ENCODE measurements at regions not wholly inside any gene's neighbourhood (a gene's known extent, or its start where the extent isn't known, plus 50 kb on each side); places are given as distances from the start of the nearest gene placed in this dataset.

DNA sequence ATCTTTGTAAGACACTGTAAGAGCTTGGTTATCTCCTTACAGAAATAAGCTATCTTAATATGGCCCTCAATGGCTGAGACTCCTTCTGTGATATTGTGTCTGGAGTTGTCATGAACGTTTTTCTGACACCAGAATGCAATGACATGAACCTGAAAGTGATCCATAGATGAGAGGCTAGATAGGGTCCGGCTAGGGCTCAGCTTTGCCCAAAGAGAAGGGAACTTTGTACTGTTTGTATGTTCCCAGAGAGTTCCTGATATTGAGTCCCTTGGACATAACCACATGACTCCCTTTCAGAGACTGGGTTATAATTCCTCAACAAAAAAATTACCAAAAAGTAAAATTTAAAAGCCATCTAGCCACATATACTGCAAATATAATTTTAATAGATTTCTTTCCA is 575.8 kb upstream of the CLINT1 start:
- ATAC-seq, result no peak

DNA sequence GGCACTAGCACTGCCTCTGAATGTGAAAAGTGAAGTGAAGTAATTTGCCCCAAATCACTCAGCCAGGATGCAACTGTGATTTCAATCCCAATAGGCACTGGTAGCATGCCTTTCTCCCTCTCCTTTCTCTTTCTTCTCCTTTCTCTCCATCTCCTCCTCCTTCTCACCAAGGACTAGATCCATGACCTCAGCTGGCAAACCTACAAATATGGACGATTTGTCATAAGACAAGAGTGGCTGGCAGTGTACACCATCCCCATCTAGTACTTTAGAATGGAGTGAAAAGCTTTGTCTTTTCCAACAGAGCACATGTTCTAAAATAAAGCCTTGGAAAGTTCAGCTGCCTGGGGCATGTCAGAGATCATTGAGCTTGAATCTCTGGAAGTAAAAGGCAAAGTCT is 574.7 kb upstream of the CLINT1 start:
- ATAC-seq, result no peak

DNA sequence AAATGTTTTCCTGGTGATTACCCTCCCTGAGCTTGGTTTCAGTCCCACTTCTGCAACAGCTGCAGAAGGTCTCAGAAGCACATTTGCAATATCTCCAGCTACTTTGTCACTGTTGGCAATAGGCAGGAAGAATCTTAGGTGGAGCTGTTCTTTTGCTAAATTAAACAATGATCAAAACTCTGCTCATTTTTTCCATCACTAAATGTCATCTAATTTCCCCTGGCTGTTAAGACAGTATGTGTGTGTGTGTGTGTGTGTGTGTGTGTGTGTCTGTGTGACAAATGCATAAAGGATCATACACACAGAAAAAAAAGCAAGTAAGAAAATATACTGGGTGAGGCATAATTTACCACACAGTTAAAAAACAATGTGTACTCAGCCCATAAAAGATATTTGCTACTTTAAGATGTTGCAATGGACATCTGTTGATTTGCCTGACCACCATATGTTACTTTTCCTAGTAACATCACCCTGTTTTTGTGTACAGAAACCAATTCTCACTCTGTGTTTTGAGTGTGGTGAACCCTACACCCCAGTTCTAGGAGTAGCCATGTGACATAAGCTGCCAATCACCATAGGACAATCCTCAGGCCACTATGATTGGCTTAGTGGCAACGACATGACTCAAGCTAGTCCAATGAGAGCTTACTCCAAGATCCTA is 572.6 kb upstream of the CLINT1 start:
- no peak for ATAC-seq

DNA sequence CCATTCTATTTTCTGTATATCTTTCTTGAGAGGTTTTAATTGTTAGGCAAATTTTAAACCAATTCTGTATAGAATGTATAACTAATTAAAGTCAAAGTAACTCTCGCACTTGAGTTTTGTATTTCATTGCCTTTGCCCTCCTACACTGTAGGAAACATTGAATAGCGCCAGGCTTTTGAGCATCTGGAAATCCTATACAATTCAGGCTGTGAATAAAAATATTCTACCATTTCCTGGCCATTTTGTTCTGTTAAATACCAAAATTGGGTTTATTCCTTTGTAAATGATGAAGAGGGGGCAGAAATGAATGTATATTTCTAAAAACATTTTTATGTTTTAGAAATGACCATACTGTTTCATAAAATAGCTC is 571.8 kb upstream of the CLINT1 start:
- ATAC-seq, result no peak

DNA sequence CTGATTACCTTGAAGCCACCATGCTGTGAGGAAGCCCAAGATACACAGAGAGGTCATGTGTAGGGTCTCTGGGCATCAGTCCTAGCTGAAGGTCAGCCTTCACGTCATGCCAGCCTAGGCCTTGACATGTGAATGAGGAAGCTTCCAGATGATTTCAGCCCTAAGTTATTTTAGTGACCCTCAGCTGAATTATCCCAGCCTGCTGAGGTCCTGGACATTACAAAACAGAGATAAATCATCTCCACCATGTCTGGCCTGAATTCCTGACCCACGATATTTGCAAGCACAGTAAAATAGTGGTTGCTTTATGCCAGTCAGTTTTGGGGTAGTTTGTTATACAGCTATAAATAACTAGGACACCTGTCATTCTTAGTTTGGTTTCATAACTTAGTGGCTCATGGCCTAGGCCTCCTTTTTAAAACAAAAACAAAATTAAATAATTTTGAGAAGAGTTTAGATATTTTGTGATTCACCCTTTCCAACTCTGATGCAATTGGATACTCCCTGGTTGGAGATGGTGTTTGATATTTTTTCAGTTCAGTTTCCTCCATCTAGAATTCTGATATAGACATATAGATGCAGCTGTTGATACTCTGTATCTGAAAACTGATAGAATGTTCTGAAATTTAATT is 571.3 kb upstream of the CLINT1 start:
- peak in 1 of 2 donors; percentile 16 for ATAC-seq

DNA sequence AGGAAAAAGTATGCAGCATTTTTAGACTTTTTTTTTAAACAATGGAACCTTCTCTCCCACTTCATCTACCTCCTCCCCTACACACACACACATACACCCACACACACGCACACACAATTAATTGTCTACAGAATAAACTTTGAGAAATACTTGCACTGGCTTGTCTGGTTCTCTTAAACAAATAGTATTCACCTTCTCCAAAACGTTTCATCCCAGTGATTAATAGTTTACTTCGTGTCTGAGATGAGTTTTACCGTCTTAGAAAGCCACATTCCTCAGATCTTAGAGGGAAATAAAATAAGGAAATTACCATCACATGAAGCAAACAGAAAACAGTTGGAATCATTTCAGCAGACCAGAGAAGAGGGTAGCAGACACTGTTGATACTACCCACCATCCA is 570.6 kb upstream of the CLINT1 start:
- no peak for ATAC-seq

DNA sequence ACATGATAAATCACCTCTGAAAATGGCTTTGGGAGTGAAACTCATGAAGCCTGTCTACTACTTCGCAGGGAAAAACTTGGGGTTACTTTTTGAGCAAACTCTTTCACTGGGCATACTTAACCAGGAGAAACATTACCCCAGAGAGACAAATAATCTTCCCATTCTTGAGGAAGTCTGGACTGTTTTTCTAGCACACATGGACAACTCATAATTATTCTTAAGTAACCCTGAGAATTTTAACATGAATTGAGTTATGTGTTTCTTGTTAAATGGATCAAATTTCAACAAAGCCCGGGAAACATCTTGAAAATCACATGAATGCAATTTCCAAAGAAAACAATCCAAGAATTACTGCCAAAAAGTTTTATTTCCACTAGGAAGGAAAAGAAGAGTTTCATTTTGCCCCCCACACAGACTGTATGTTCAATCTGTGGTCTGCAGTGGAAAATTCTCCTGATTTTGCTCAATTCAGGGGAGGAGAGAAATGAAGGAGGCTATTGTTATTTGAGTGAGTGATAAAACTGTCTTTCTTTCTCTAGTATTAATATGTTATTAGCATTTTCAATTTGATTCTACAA is 564.8 kb upstream of the CLINT1 start:
- no peak for ATAC-seq

DNA sequence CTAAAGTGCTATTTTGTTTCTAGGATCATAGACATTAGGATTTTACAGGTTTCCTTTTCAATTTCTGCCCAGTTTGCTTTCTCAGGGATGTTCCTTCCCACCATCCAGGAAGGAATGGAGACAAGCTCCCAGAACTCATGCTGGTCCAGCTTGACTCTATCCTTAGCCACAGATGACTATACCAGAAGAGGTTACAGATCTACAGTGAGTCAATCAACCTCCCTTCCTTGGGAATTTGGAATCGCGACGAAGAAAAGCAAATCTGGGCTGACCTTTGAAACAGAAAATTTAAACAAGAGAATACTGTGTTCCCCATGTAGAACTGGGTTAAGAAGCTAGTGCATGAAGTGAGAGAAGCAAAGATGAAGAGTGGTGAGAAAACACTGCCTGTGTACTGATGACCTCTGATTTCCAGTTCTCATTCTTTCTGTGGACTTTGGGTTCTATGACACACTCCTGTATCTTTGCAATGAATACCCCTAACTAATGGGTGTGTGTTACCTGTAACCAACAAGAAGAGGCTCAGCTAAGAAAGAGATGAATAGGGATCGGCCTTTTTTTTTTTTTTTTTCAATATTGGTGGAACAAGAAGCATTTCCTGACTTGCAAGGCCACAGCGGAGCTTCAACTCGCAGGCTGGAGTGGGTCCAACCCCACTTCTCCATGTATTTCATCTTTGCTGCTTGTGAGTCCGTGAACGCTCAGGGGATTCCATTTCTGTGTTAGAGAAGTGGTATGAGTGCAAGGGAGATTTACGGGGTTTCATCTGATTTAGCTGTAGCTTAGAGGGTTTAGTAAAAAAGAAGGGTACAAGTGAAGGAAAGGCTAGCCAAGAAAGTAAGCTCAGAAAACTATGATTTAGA is 563.9 kb upstream of the CLINT1 start:
- no peak for ATAC-seq

DNA sequence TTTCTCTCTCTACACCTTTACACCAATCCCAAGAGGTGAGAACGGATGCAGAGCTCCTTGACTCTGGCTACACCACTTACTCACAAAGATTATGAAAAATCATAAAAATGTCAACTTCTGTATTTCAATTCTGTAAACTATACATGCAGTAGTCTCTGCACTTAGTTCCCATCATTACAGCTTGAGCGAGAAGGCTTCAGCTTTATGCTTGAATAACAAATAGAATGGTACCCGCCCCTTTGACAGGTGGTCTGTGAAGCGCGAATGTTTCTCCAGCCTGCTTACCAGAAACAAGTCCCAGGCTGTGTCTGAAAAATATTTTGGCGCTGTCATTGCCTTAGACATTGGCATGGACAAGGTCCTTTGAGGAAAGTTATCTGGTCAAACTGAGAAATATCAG is 562.4 kb upstream of the CLINT1 start:
- no peak for ATAC-seq

DNA sequence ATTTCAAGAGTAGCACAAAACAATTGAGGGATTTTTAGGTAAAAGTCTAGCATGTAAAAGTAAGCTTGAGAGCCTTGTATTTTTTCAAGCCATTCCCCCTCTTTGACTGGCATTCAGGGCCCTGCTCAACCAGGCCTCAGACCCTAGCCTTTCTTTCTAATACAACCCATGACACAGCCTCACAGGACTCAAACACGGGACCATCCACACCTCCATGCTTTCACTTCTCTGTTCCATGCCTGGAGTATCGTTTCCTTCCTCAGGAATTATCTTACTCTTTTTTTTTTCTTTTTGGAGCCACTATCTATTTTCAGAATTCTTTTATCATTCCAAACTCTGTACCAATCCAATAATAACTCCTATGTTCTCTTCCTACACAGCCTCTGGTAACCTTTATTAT is 560.2 kb upstream of the CLINT1 start:
- no peak for ATAC-seq

DNA sequence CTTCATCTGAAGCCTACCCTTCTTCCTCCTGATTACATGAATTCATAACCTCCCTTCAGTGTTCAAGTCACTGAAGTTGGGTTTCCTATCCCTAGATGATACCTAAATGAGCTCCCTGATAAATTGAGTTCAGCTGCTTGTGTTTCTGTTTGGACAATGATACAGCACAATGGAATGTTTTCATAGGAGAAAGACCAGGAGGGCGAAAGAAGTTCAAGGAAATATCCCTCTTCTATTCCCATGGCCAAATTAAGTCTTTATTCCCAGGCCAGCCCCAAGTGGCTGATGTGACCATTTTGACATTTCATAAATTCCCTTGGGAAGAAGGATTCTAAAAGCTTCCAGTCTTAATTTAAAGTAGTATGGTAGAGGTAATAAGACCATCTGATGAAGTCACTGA is 555.8 kb upstream of the CLINT1 start:
- no peak for ATAC-seq

DNA sequence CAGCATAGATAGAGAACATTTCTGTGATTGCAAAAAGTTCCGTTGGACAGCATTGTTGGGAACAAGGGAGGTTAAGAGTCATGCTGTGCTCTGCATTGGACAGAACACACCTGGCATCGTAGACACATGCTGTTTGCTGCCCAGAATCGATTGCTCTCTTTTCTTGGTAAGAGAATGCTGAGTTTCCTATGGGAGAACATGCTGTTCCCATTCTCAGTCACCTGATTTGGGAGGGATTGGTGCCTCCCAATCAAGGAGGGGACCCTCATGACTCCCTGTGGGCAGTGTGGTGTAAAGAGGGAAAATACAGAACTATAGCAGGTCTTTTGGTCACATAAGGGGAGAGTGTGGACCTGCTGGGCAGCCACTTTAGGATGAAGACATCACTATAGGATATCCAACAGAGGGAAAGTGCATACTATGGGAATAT is 555.4 kb upstream of the CLINT1 start:
- ATAC-seq, result no peak

DNA sequence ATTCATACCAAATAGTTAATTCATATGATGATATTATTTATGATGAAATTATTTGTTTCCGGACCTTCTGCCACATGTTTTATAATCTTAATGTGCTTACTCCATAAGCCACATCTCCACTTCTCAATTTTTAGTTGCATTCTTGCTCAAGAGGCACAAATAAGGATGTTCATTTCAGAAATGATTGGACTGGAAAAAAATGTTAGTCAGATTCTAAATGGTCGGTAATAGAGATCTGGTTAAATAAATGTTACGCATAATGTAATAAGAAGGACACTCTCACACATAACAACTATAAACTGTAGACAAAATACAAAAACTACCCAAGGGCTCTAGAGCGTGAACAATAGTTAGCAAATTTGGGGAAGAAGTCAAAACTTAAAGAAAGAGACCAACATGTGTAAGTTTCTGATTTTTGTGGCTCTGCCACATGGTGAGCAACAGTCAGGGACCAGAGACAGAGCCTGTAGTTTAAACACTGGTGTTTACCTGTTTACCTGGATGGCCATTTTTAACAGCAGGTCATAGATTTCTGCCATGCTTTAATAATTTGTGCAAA is 554.3 kb upstream of the CLINT1 start:
- ATAC-seq, result peak in 1 of 2 donors; percentile 20

DNA sequence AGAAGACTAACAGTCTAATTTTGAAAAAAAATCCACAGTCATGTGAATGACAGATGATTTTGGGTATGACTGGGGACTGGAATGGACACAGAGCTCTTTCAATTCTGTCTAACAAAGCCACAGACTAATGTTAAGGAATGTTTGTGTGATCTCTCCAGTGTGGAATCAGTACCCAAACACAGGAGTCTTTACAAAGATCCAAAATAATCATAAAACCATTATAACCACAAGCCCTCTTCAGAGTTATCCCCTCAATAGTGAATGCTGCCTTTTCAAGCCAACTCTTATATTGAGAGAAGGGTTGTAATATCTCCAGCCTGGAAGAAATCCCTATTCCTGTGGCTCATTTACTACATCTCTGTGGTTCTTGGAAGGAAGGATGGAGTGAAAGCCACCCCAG is 552.0 kb upstream of the CLINT1 start:
- ATAC-seq, result no peak

DNA sequence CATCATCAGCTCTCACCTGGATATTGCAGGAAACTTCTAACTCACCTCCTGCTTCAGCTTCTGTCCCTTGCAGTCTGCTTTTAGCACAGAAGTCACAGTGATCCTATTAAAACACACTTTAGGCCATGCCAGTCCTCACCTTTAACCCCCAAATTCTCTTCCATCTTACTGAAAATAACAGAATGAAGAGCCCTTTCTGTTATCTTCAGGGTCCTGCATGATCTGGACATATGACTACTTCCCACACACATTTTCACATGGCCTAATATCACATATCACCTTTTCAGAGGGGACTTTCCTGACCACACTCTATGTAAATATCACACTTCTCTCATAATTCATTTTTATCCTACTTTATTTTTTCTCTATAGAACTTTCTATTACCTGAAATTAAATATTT is 550.6 kb upstream of the CLINT1 start:
- no peak for ATAC-seq

DNA sequence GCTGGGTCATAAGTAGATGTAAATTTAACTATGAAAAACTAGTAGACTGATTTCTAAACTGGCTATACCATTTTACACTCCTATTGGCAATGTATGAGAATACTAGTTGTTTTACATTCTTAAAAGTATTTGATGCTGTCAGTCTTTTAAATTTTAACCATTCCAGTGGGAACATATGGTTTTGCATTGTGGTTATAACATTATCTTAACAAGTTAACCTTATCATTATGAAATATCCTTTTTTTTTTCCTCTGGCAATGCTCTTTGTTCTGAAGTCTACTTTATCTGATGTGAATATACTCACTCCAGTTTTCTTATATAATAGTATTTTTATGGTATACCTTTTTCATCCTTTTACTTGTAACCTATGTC is 548.9 kb upstream of the CLINT1 start:
- no peak for ATAC-seq

DNA sequence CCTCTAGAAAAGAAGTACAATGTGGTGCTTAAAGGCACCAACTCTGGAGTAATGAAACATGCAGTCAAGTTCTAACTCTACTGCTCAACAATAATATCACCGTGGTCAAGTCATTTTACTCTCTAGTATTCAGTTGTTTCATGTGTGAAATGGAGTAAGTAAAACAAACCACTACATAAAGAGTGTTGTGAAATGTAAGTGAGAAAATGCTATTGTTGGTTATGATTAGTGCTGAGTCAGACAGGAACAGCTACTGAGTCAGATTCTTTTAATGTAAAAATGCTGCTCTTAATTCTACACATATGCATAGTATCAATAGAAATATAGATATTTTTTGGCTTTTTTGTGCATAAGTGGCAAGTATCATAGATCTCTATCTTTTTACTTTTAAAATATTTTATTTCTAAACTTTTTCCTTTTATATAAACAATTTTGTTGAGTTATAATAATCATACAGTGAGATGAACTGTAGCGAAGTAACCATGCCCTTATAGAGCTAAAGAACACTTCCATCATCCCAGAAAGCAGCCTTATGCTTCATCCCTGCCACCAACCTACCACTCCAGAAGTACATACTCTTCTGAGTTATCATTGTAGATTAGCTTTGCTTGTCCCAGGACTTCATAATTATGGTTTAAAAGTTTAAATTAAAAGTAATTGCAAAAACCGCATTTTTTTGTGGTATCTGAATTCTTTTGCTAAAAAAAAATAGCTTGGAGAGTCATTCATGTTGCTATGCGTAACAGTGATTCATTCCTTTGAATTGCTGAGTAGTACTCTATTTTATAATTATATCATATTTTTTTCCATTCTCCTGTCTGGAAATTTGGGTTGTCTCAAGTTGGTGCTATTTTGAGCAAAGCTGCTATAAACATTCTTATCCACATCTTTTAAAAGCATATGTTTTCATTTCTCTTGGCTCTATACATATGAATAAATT is 548.2 kb upstream of the CLINT1 start:
- ATAC-seq, result peak; percentile 53 to 67

DNA sequence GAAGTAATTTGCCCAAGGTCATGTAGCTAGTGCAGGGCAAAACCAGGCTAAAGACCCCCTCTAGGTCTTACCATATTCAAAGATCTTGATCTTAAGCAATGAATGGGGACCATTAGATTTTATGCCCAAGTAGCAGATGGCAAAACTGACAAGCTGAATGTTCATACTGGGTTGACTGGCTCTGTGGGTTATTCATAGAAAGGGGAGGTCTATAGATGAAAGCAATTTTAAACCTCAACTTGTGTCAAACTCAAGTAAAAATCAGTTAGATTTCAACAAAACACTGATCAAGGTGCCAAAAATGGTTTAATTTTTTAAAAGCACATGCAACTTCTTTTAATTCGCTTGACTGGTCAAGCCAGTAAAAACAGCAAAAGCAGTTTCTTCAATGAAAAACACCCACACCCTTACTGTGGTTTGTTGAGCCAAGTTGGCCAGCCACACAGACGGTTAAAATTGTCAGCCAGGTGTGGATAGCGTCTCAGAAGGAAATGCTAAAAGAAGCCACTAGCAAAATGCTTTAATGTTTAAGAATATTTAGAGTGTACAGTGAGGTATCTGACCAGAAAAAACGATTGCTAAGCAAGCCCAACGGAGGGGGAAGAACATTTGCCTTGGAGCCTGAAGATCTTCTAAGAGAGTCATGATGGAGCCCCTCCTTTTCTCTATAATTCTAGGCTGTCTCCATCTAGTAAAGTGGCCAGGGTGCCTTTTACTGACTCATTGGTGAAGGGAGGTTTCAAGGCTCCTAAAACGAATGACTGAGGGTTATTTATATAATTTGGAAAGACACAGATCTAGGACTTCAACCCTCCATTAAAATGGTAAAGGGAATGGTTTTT is 539.6 kb upstream of the CLINT1 start:
- ATAC-seq, result no peak

DNA sequence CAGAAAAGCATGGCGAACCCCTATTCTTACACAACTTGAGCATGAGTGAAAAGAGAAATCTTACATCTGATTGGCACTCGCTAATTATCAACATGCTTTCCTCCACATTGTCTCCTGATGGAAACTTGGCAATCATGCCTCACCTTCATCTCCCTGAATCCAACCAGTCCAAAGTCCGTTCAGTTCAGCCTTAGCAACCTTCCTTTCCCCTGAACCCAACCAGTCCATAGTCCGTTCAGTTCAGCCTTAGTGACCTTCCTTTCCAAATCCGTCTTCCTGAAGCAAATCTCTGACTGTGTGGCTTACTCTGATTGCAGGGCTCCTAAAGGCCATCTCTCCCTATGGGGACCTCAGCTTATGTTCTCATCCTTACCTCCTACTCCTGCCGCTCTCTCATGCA is 538.3 kb upstream of the CLINT1 start:
- no peak for ATAC-seq

DNA sequence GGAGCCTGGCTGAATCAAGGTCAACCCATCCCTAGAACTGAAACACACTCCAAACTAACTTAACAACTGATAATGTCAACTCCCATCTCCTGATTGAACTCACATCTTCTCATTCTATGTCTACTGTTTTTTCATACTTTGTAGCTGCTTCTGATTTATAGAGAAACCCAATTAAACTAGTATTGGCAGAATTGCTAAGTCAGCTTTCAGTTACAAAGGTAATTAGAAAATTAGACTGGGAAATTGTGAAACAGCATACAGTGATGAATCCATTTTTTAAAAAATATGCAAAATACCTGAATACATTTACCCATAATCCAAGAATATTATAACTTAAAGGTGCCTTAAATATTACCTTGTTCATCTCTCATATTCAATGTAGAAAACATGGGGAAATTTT is 535.2 kb upstream of the CLINT1 start:
- ATAC-seq, result no peak

DNA sequence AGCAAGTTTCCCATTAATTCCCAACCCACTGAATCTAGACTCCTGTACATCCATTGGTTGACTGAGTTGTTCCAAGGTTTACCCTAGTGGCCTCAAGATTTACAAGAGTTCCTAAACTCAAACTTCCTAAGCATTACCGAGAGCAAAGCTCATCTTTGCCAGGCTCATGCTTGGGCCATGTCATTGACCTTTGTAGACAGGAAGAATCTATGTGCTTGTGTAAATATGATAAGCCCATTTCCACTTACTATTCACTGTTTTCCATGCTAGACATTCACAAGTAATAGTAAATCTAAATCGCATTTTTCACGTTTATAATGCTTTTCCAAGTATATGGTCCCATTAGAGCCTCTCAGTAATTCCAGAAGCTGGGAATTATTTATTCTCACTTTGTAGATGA is 534.5 kb upstream of the CLINT1 start:
- ATAC-seq, result no peak

Data from activated CD4-positive, CD25-positive, alpha-beta regulatory T cell treated with anti-CD3 and anti-CD28 coated beads, Interleukin-2, amount 50 U/mL, for 24 hours (primary cell).